ENCODE measurements at regions not wholly inside any gene's neighbourhood (a gene's known extent, or its start where the extent isn't known, plus 50 kb on each side); places are given as distances from the start of the nearest gene placed in this dataset.

DNA sequence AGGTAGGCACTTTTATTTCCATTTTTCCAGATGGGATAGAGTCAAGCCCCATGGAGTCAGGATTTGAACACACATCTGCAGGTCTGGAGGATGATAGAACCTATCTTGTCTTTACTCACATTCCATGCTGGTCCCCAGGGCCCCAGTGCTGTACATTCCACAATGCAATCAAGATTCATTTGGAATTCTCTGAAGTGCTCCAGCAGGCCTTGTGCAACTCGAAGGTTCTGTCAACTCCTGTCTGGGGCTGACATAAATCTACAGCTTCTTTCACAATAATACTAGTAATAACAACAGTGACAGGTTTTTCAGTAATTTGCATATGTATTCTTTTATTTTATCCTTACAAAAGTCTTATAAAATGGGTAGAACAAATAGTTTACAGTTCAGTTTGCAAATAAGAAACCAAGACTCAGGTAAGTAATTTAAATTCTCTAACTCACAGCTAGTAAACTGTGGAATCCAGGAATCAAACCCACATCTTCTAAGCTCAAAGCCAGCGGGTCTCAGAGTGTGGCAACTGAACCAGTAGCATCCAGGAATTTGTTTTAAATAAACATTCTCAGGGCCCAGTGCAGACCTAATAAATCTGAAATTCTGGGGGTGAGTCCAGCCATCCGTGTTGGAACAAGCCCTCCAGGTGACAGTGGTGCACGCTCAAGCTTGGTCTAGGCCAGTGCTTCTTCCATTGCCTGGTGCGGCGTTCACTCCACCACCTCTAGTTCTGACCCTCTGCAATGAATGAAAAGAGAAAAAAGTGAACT, 137.0 kb upstream of the TNFAIP3 start:
- no CpG with 5 or more reads among the region's 6 CpGs for WGBS (ENCODE audit: extremely low coverage, insufficient read length, low lambda C conversion rate)
- no peaks in the 10 kb centered on the region for H3K27me3 ChIP-seq (ENCODE audit: insufficient read depth, low read length)

More for the DNA sequence above, 137.0 kb upstream of the TNFAIP3 start:
- H3K79me2 ChIP-seq (ENCODE audit: insufficient read depth, low read length) = no peaks in the 10 kb centered on the region
- H3K23me2 ChIP-seq (ENCODE audit: insufficient read length, low read depth, low read length, poor library complexity, severe bottlenecking) = no peaks in the 10 kb centered on the region
- H2BK5ac ChIP-seq (ENCODE audit: insufficient read length, low read length) = no peak overlapping the region
- no peaks in the 10 kb centered on the region for H3K79me1 ChIP-seq (ENCODE audit: insufficient read depth, low read depth, low read length, poor library complexity, severe bottlenecking)
- Mint-ChIP-seq H3K4me1 (no peaks in the 10 kb centered on the region), H3K36me3 (ENCODE audit: insufficient read depth in 1 of 3, low read depth in 3 of 3) (no peaks in the 10 kb centered on the region), H3K4me3 (no peak overlapping the region), H3K27me3 (ENCODE audit: low read depth) (no peaks in the 10 kb centered on the region; the same call in 1 of the 2 replicates), H3K27ac (no peak overlapping the region), H3K9me3 (no peaks in the 10 kb centered on the region)
- TF ChIP-seq, protein P1, sequence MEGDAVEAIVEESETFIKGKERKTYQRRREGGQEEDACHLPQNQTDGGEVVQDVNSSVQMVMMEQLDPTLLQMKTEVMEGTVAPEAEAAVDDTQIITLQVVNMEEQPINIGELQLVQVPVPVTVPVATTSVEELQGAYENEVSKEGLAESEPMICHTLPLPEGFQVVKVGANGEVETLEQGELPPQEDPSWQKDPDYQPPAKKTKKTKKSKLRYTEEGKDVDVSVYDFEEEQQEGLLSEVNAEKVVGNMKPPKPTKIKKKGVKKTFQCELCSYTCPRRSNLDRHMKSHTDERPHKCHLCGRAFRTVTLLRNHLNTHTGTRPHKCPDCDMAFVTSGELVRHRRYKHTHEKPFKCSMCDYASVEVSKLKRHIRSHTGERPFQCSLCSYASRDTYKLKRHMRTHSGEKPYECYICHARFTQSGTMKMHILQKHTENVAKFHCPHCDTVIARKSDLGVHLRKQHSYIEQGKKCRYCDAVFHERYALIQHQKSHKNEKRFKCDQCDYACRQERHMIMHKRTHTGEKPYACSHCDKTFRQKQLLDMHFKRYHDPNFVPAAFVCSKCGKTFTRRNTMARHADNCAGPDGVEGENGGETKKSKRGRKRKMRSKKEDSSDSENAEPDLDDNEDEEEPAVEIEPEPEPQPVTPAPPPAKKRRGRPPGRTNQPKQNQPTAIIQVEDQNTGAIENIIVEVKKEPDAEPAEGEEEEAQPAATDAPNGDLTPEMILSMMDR (conservative IDR thresholded peaks at IDR 0.05) = no peak
- H2BK20ac ChIP-seq (ENCODE audit: low read depth, low read length, poor library complexity, severe bottlenecking) = no peak overlapping the region
- H2BK120ac ChIP-seq (ENCODE audit: low read depth, low read length, poor library complexity, severe bottlenecking) = no peak overlapping the region
- no peak overlapping the region for H3K9ac ChIP-seq (ENCODE audit: extremely low read depth, insufficient read length, low read length)
- H4K8ac ChIP-seq (replicated peaks; ENCODE audit: insufficient read length, low read depth, low read length) = no peak overlapping the region
- no peak for DNase-seq
- H3K27ac ChIP-seq (ENCODE audit: insufficient read length, low read depth, low read length) = no peak overlapping the region
- no peaks in the 10 kb centered on the region for H4K20me1 ChIP-seq (ENCODE audit: control insufficient read depth, insufficient read depth, insufficient read length)
- H2AK5ac ChIP-seq (ENCODE audit: insufficient read length, low read length) = no peak overlapping the region
- no peaks in the 10 kb centered on the region for H3K9me3 ChIP-seq (ENCODE audit: control insufficient read depth, low read depth, low read length)
- H3K4me1 ChIP-seq (ENCODE audit: insufficient read depth, low read length) = no peaks in the 10 kb centered on the region
- no peak overlapping the region for H2BK12ac ChIP-seq (ENCODE audit: insufficient read length, low read depth, low read length)
- no peak overlapping the region for H2BK15ac ChIP-seq (ENCODE audit: low read depth, low read length)
- no peak overlapping the region for H4K5ac ChIP-seq (ENCODE audit: insufficient read length, low read depth, low read length)
- H2AFZ ChIP-seq (ENCODE audit: low read length) = no peak overlapping the region
- H3T11ph ChIP-seq (ENCODE audit: low read length) = no peak overlapping the region
- H3K4me2 ChIP-seq (ENCODE audit: insufficient read depth, insufficient read length, low read length) = no peak overlapping the region
- H4K91ac ChIP-seq (ENCODE audit: insufficient read length, low read depth, low read length) = no peak overlapping the region
- H3K23ac ChIP-seq (ENCODE audit: insufficient read length, low read depth, low read length) = no peak overlapping the region
- H3K14ac ChIP-seq (ENCODE audit: insufficient read depth, low read length) = no peak overlapping the region
- H3K4ac ChIP-seq (ENCODE audit: low read depth, low read length) = no peak overlapping the region
- no peak overlapping the region for H3K18ac ChIP-seq (ENCODE audit: insufficient read length, low read depth, low read length)
- no peak overlapping the region for H3K56ac ChIP-seq (ENCODE audit: insufficient read length, low read depth, low read length)

Measured in H9 (cell line).